NT2/D1 (cell line): ENCODE measurements at regions not wholly inside any gene's neighbourhood (a gene's known extent, or its start where the extent isn't known, plus 50 kb on each side); places are given as distances from the start of the nearest gene placed in this dataset.

Experiments used
- SUZ12 ChIP-seq: IDR thresholded peaks from 2 replicates; pipeline ENCODE4 v1.6.1; 2011; ENCODE audit not compliant: insufficient read length, insufficient read depth; ENCODE audit errors: extremely low read depth
- YY1 ChIP-seq: IDR thresholded peaks from 2 replicates; pipeline ENCODE4 v1.6.1; 2011; ENCODE audit not compliant: insufficient read length, insufficient read depth

GRCh38 chr18:60053747-60054304 lies 154.0 kb downstream of the PMAIP1 start:
- no peak for TF ChIP-seq YY1
- TF ChIP-seq SUZ12 = no peak
